GM23248 (cell line): ENCODE measurements at regions not wholly inside any gene's neighbourhood (a gene's known extent, or its start where the extent isn't known, plus 50 kb on each side); places are given as distances from the start of the nearest gene placed in this dataset.

ENCODE experiments used
- DNase-seq: peaks from one replicate; pipeline ENCODE4 v3.0.0-alpha.2; 2015
- H2AFZ ChIP-seq: fragments of 200-600 bp; sonication (generic); 2 replicates; pipeline ENCODE4 v1.6.1; 2016; ENCODE audit warnings: antibody characterized with exemption
- H3F3A ChIP-seq: fragments of 200-600 bp; sonication (generic); 2 replicates; pipeline ENCODE4 v1.6.1; 2016; ENCODE audit warnings: mild to moderate bottlenecking, antibody characterized with exemption, mixed run types; ENCODE audit not compliant: insufficient read depth
- H3K27ac ChIP-seq: fragments of 200-600 bp; sonication (generic); 2 replicates; pipeline ENCODE4 v1.5.1; 2016; ENCODE audit warnings: mild to moderate bottlenecking
- H3K27me3 ChIP-seq: fragments of 200-600 bp; sonication (generic); replicated peaks from 2 replicates; pipeline ENCODE4 v1.6.1; 2016; ENCODE audit warnings: mild to moderate bottlenecking; ENCODE audit not compliant: insufficient read depth
- H3K36me3 ChIP-seq: fragments of 200-600 bp; sonication (generic); 2 replicates; pipeline ENCODE4 v1.6.1; 2016; ENCODE audit warnings: low read depth, mild to moderate bottlenecking
- H3K4me1 ChIP-seq: fragments of 200-600 bp; sonication (generic); 2 replicates; pipeline ENCODE4 v1.6.1; 2016; ENCODE audit warnings: mild to moderate bottlenecking; ENCODE audit not compliant: insufficient read depth
- H3K4me2 ChIP-seq: fragments of 200-600 bp; sonication (generic); one replicate; pipeline ENCODE4 v1.6.1; 2016; ENCODE audit warnings: mild to moderate bottlenecking; ENCODE audit not compliant: unreplicated experiment
- H3K4me3 ChIP-seq: fragments of 200-600 bp; sonication (generic); 2 replicates; pipeline ENCODE4 v1.5.1; 2016; ENCODE audit warnings: mild to moderate bottlenecking
- H3K79me2 ChIP-seq: fragments of 200-600 bp; sonication (generic); 2 replicates; pipeline ENCODE4 v1.6.1; 2016; ENCODE audit warnings: mild to moderate bottlenecking; ENCODE audit not compliant: insufficient read depth
- H3K9ac ChIP-seq: fragments of 200-600 bp; sonication (generic); 2 replicates; pipeline ENCODE4 v1.6.1; 2016; ENCODE audit warnings: mild to moderate bottlenecking
- H3K9me2 ChIP-seq: fragments of 200-600 bp; sonication (generic); 2 replicates; pipeline ENCODE4 v1.6.1; 2016; ENCODE audit warnings: mixed run types, mild to moderate bottlenecking, moderate library complexity; ENCODE audit not compliant: insufficient read depth
- H3K9me3 ChIP-seq: fragments of 200-600 bp; sonication (generic); one replicate; pipeline ENCODE4 v1.6.1; 2017; ENCODE audit warnings: low read depth
- H4K20me1 ChIP-seq: fragments of 200-600 bp; sonication (generic); 2 replicates; pipeline ENCODE4 v1.6.0; 2016; ENCODE audit not compliant: insufficient read depth
- EZH2 ChIP-seq: fragments of 200-600 bp; sonication (generic); IDR thresholded peaks from 2 replicates; pipeline ENCODE4 v1.6.1; 2018; ENCODE audit warnings: antibody characterized with exemption, mild to moderate bottlenecking; ENCODE audit not compliant: insufficient read depth, poor library complexity, severe bottlenecking
- EZH2phosphoT487 ChIP-seq: fragments of 200-600 bp; sonication (generic); IDR thresholded peaks from 2 replicates; pipeline ENCODE4 v1.6.1; 2018; ENCODE audit warnings: antibody characterized with exemption, moderate library complexity, mild to moderate bottlenecking, low read depth; ENCODE audit not compliant: insufficient read depth
- WGBS, 2 experiments: methylation state at CpG; one replicate each; pipeline ENCODE4 v1.1.6; 2015 to 2017; ENCODE audit warnings: low lambda C conversion rate in 2 of 2, low coverage in 1 of 2; ENCODE audit errors: missing lambda C conversion rate in 2 of 2; 5-methylcytosine and 5-hydroxymethylcytosine counted together
- in situ Hi-C: fragments of 300-500 bp; cut with MboI; formaldehyde crosslinking; loops from 2 replicates; pipeline ENCODE4 v1.15.0; 2020

DNA sequence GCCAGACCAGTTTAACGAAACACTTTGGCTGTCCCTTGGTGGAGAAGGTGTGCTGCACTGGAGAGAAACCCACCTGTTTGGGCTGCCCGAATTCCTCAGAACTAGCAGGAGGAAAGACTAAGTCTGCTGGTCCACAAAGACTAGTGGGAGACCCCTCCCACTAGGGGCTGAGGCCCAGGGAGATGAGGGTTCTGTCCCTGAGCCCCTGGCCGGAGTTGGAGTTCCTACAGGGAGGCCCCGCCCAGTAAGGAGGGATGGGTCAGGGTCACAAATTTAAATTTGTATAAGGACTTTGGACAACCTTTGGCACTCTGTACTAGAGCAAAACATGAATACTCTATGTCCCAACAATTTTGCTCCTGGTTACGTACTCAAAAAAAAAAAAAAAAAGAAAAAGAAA, 200.8 kb upstream of the C11orf87 start:
- Histone ChIP-seq H2AFZ (no peak overlapping the region), H3K36me3 (no peaks in the 10 kb centered on the region), H3K9me3 (no peaks in the 10 kb centered on the region), H3F3A (no peaks in the 10 kb centered on the region), H4K20me1 (no peaks in the 10 kb centered on the region), H3K4me1 (no peaks in the 10 kb centered on the region), H3K27me3 (no peaks in the 10 kb centered on the region), H3K4me3 (no peak overlapping the region), H3K27ac (no peak overlapping the region), H3K4me2 (no peak overlapping the region), H3K79me2 (no peaks in the 10 kb centered on the region), H3K9ac (no peak overlapping the region), H3K9me2 (no peaks in the 10 kb centered on the region)
- in situ Hi-C loops, result no loop called here
- no peak for DNase-seq
- TF ChIP-seq EZH2phosphoT487 (no peak), EZH2 (no peak)
- 54 to 60% methylated on average over 5 of the region's 5 CpGs for WGBS, 2 experiments

GRCh38 chr11:109222761-109223160, 199.2 kb upstream of the C11orf87 start:
- Histone ChIP-seq H3K79me2 (no peaks in the 10 kb centered on the region), H3K4me3 (no peak overlapping the region), H3K4me2 (no peak overlapping the region), H3K9me2 (no peaks in the 10 kb centered on the region), H2AFZ (no peak overlapping the region), H3K27ac (no peak overlapping the region), H3K9ac (no peak overlapping the region), H3K27me3 (no peaks in the 10 kb centered on the region), H3K4me1 (no peaks in the 10 kb centered on the region), H3K9me3 (no peaks in the 10 kb centered on the region), H3K36me3 (no peaks in the 10 kb centered on the region), H3F3A (no peaks in the 10 kb centered on the region), H4K20me1 (no peaks in the 10 kb centered on the region)
- no peak for TF ChIP-seq EZH2
- TF ChIP-seq EZH2phosphoT487, result no peak
- no peak for DNase-seq
- in situ Hi-C loops, result no loop called here
- 28 to 40% methylated on average over 2 of the region's 2 CpGs for WGBS, 2 experiments

DNA sequence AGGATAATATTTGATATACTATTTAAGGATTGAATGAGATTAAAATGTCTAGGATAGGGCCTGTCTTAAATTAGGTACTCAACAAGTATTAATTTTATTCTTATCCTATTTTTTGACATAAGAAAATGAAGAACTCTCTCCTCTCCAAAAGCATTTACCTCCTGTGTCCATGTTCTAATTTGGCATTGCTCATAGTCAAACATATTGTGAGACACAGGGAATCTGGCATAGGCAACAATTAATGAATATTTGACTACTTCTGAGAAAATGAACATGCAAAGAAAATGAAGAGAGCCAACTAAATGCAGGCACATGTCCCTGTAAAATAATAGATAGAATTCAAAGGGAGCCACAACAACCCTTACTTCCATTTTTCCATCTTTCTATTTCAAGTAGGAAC, 198.5 kb upstream of the C11orf87 start:
- Histone ChIP-seq H3K9me2 (no peaks in the 10 kb centered on the region), H3K4me2 (no peak overlapping the region), H4K20me1 (no peaks in the 10 kb centered on the region), H3K9ac (no peak overlapping the region), H3F3A (no peaks in the 10 kb centered on the region), H3K79me2 (no peaks in the 10 kb centered on the region), H3K4me3 (no peak overlapping the region), H3K27me3 (no peaks in the 10 kb centered on the region), H2AFZ (no peak overlapping the region), H3K36me3 (no peaks in the 10 kb centered on the region), H3K27ac (no peak overlapping the region), H3K9me3 (no peaks in the 10 kb centered on the region), H3K4me1 (no peaks in the 10 kb centered on the region)
- DNase-seq, result no peak
- in situ Hi-C loops, result no loop called here
- TF ChIP-seq EZH2 (no peak), EZH2phosphoT487 (no peak)

GRCh38 chr11:109229682-109230081, 192.3 kb upstream of the C11orf87 start:
- no peaks in the 10 kb centered on the region for H4K20me1 ChIP-seq
- peak; percentile 41 for DNase-seq
- H3K27ac ChIP-seq, result no peak overlapping the region
- no peaks in the 10 kb centered on the region for H3K36me3 ChIP-seq
- H3K4me2 ChIP-seq, result no peak overlapping the region
- in situ Hi-C loops, result no loop called here
- WGBS, 2 experiments, result 33% methylated on average over 2 of the region's 2 CpGs
- H3F3A ChIP-seq, result no peaks in the 10 kb centered on the region
- H2AFZ ChIP-seq, result no peak overlapping the region
- no peaks in the 10 kb centered on the region for H3K79me2 ChIP-seq
- no peaks in the 10 kb centered on the region for H3K9me3 ChIP-seq
- TF ChIP-seq EZH2, result no peak
- no peak for TF ChIP-seq EZH2phosphoT487
- no peaks in the 10 kb centered on the region for H3K27me3 ChIP-seq
- H3K4me1 ChIP-seq, result no peaks in the 10 kb centered on the region
- no peaks in the 10 kb centered on the region for H3K9me2 ChIP-seq
- H3K9ac ChIP-seq, result no peak overlapping the region
- H3K4me3 ChIP-seq, result no peak overlapping the region

DNA sequence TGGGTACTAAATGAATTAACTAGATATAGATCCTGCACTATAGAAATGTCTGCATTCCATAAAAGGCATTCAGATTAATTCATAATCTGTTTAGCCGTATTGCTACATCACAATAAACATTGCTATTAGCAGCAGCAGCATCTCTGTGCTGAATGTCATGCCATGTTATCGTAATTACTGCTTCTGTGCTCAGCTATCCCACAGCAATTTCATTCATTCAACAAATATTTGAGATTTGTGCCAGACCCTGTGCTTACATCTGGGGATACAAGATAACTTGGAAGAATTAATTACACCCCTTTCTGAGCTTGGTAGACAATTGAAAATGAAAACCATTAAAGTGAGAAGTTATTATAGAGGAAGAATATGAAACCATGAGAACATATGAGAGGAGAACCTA, 185.8 kb upstream of the C11orf87 start:
- in situ Hi-C loops, result no loop called here
- H3K4me2 ChIP-seq, result no peak overlapping the region
- DNase-seq, result peak; percentile 7
- H3K27ac ChIP-seq, result 0 out of 2 replicates have a peak overlapping the region, but pooled peaks have one; percentile 36
- no peak overlapping the region for H3K9ac ChIP-seq
- WGBS, 2 experiments, result 70 to 76% methylated on average over 2 of the region's 2 CpGs
- no peak overlapping the region for H2AFZ ChIP-seq
- H3K4me3 ChIP-seq, result no peak overlapping the region
- H3K9me2 ChIP-seq, result no peaks in the 10 kb centered on the region
- H3K4me1 ChIP-seq, result peaks cover 15% of the 10 kb centered on the region
- no peaks in the 10 kb centered on the region for H4K20me1 ChIP-seq
- no peaks in the 10 kb centered on the region for H3K36me3 ChIP-seq
- H3K27me3 ChIP-seq, result no peaks in the 10 kb centered on the region
- peaks cover 8% of the 10 kb centered on the region; the same call in 1 of the 2 replicates for H3F3A ChIP-seq
- TF ChIP-seq EZH2phosphoT487 (no peak), EZH2 (no peak)
- no peaks in the 10 kb centered on the region for H3K79me2 ChIP-seq
- H3K9me3 ChIP-seq, result no peaks in the 10 kb centered on the region
